Heart left ventricle (tissue), 13 donors: ENCODE measurements at regions not wholly inside any gene's neighbourhood (a gene's known extent, or its start where the extent isn't known, plus 50 kb on each side); places are given as distances from the start of the nearest gene placed in this dataset.

ENCODE experiments used
- CTCF ChIP-seq, 12 donors: fragments of 200-600 bp; sonication (generic) in 4 of 12; IDR thresholded peaks; one replicate each; pipeline versions ENCODE4 v1.5.0 to v1.8.0; 2018 to 2022; ENCODE audit warnings: antibody characterized with exemption in 12 of 12, mild to moderate bottlenecking in 5 of 12
- POLR2A ChIP-seq, 2 donors: fragments of 450-650 bp; IDR thresholded peaks; one replicate each; pipeline ENCODE4 v1.6.1; 2017; ENCODE audit warnings: antibody characterized with exemption in 2 of 2, mild to moderate bottlenecking in 2 of 2, moderate library complexity in 2 of 2
- donor health status: ischemic (EF 13 %, LVEDD 7.1; RV severe dilation, severe dysfunction).
- donor health status: DM: no; HTN: yes; CAD: no.
- donor health status: DM: no; HTN: no; CAD: no.
- donor health status: ischemic (EF 25% LVEDD 6.9; RV normal size, moderate dysfunction).
- donor health status: ischemic (EF 25% LVEDD 5.7; RV mildly dilated, moderate dysfunction).
- donor health status: ischemic (EF 35%, LVEDD 5.7; RV mildly dilated, moderate dysfunction).
- donor health status: nonischemic (EF 11% LVEDD 7.7; RV severe dilation, severe dysfunction).
- donor health status: DM: yes; HTN: yes; CAD: no.
- donor health status: PGD.
- donor health status: ischemic (EF 29% LVEDD 5.4; RV normal size, mild dysfunction).
- donor health status: nonischemic (EF 23%, LVEDD 6.1; RV moderate dilation, normal function).

GRCh38 chr21:28421716-28422524 lies 570.8 kb downstream of the LTN1 start:
- TF ChIP-seq CTCF (IDR thresholded peaks at IDR 0.05): no peak
- no peak for TF ChIP-seq POLR2A (IDR thresholded peaks at IDR 0.05)
